Sigmoid colon (tissue), 6 donors: ENCODE measurements at regions not wholly inside any gene's neighbourhood (a gene's known extent, or its start where the extent isn't known, plus 50 kb on each side); places are given as distances from the start of the nearest gene placed in this dataset.

Source experiments
- DNase-seq: peaks from one replicate; pipeline ENCODE4 v3.0.0-alpha.2; 2019
- H3K27ac ChIP-seq, 4 donors: fragments of 200-600 bp; sonication (generic); one replicate each; pipeline ENCODE4 v1.5.1; 2016 to 2019; ENCODE audit warnings: mild to moderate bottlenecking in 1 of 4
- H3K27me3 ChIP-seq, 3 donors: fragments of 200-600 bp; sonication (generic); one replicate each; pipeline ENCODE4 v1.5.1; 2019; ENCODE audit warnings: mild to moderate bottlenecking in 1 of 3
- H3K36me3 ChIP-seq, 4 donors: fragments of 200-600 bp; sonication (generic); one replicate each; pipeline ENCODE4 v1.5.1; 2016 to 2019
- H3K4me1 ChIP-seq, 4 donors: fragments of 200-600 bp; sonication (generic); one replicate each; pipeline ENCODE4 v1.5.1; 2017 to 2019
- H3K4me3 ChIP-seq, 4 donors: fragments of 200-600 bp; sonication (generic); one replicate each; pipeline ENCODE4 v1.5.1; 2017 to 2019; ENCODE audit warnings: mild to moderate bottlenecking in 2 of 4, moderate library complexity in 1 of 4
- H3K9me3 ChIP-seq, 4 donors: fragments of 200-600 bp in 3 of 4; sonication (generic) in 3 of 4; one replicate each; pipeline versions ENCODE4 v1.5.1 to v1.6.1; 2013 to 2019
- EP300 ChIP-seq, 4 donors: sonication (generic); formaldehyde crosslinking; IDR thresholded peaks; one replicate each; pipeline ENCODE4 v1.6.1; 2017; ENCODE audit warnings: antibody characterized with exemption in 4 of 4
- POLR2A ChIP-seq, 2 donors: fragments of 450-650 bp; IDR thresholded peaks; one replicate each; pipeline ENCODE4 v1.6.1; 2016; ENCODE audit warnings: antibody characterized with exemption in 2 of 2, mild to moderate bottlenecking in 2 of 2, moderate library complexity in 2 of 2
- POLR2AphosphoS5 ChIP-seq, 4 donors: sonication (generic); formaldehyde crosslinking; IDR thresholded peaks; one replicate each; pipeline ENCODE4 v1.6.1; 2017; ENCODE audit warnings: antibody characterized with exemption in 4 of 4
- WGBS, 2 donors: extraction: QIAGEN DNeasy Blood & Tissue Kit; methylation state at CpG; one replicate each; pipeline ENCODE4 v1.1.7; 2013; 5-methylcytosine and 5-hydroxymethylcytosine counted together
- intact Hi-C: fragments of 100-400 bp; cut with DNase I; formaldehyde crosslinking; loops from one replicate; pipeline ENCODE4 v1.15.1; 2023
- TF ChIP-seq, protein P1 (sequence below), 4 experiments: fragments of 450-650 bp in 3 of 4; fragments of 200-600 bp in 1 of 4; IDR thresholded peaks; one replicate each; pipeline ENCODE4 v1.5.1; 2016 to 2019; ENCODE audit warnings: antibody characterized with exemption in 4 of 4, mild to moderate bottlenecking in 3 of 4, moderate library complexity in 2 of 4
- donor health status: healthy with polysubstance abuse.
- donor health status: healthy.

DNA sequence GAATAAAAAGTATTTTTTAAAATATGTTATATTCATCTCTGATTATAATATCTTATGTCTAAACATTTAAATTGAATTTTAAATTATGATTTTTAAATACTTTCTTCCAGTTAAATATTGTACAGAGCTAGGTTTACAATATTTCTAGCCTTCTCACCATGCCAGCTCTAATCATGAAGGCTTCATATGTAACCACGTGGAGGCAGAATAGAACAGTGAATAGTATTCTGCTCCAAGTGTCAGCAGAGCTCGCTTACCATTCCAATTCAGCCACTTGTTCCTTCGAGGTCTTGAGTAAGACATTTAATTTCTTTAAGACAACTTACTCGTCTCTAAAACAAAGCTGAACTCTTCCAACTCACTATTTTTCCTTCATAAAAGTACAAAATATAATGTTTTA is 871.8 kb downstream of the SUCLG1 start:
- no peaks in the 10 kb centered on the region for H3K27me3 ChIP-seq
- 72 to 83% methylated on average over 4 of the region's 4 CpGs for WGBS, 2 donors
- no peaks in the 10 kb centered on the region for H3K36me3 ChIP-seq
- H3K4me3 ChIP-seq: no peak overlapping the region
- TF ChIP-seq EP300 (IDR thresholded peaks at IDR 0.05) (no peak), POLR2AphosphoS5 (IDR thresholded peaks at IDR 0.05) (no peak), POLR2A (IDR thresholded peaks at IDR 0.05) (no peak)
- no peaks in the 10 kb centered on the region for H3K9me3 ChIP-seq
- intact Hi-C loops: no loop called here
- no peak for DNase-seq
- H3K27ac ChIP-seq: no peak overlapping the region
- H3K4me1 ChIP-seq: no peaks in the 10 kb centered on the region

DNA sequence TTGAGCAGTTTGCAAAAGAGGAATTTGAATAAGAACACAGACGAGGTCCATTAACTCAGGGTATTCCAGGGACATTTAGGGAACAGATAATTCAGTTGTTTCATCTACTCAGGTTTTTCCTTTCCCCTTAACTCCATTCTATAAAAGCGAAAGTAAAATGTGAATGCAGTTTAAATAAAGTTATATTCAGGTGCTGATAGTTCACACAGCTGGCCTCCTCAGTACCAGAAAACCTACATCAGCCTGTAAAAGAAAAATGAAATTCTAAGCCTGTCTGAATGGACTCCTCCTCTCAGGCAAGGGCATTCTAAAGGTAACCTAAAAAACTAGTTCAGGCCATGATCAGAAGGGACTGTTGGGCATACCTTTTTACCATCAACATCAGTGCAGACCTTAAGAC is 873.8 kb downstream of the SUCLG1 start:
- 78 to 85% methylated on average over 2 of the region's 2 CpGs for WGBS, 2 donors
- no peaks in the 10 kb centered on the region for H3K4me1 ChIP-seq
- intact Hi-C loops: no loop called here
- no peaks in the 10 kb centered on the region for H3K9me3 ChIP-seq
- H3K4me3 ChIP-seq: no peak overlapping the region
- H3K27ac ChIP-seq: no peak overlapping the region
- H3K27me3 ChIP-seq: no peaks in the 10 kb centered on the region
- TF ChIP-seq POLR2A (IDR thresholded peaks at IDR 0.05) (no peak), POLR2AphosphoS5 (IDR thresholded peaks at IDR 0.05) (no peak), EP300 (IDR thresholded peaks at IDR 0.05) (no peak)
- TF ChIP-seq, protein P1, sequence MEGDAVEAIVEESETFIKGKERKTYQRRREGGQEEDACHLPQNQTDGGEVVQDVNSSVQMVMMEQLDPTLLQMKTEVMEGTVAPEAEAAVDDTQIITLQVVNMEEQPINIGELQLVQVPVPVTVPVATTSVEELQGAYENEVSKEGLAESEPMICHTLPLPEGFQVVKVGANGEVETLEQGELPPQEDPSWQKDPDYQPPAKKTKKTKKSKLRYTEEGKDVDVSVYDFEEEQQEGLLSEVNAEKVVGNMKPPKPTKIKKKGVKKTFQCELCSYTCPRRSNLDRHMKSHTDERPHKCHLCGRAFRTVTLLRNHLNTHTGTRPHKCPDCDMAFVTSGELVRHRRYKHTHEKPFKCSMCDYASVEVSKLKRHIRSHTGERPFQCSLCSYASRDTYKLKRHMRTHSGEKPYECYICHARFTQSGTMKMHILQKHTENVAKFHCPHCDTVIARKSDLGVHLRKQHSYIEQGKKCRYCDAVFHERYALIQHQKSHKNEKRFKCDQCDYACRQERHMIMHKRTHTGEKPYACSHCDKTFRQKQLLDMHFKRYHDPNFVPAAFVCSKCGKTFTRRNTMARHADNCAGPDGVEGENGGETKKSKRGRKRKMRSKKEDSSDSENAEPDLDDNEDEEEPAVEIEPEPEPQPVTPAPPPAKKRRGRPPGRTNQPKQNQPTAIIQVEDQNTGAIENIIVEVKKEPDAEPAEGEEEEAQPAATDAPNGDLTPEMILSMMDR (IDR thresholded peaks at IDR 0.05): no peak
- no peak for DNase-seq
- no peaks in the 10 kb centered on the region for H3K36me3 ChIP-seq

DNA sequence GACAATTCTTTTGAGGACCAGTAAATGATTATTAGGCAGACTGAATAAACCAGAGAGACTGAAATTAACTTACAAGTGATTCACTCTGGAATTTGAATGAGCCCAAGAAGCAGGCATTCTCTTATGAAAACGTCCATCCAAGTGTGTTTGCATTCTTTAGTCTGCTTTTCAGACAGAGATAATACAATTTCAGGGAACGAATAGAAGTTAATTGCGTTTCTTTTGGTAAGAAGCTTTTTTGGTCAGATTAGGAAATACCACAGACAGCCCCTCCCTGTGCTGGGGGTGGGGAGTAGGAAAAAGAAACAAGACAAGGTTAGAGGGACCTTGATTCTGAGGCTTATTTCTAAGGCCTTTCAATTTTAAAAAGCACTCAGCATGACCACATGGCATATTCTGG is 874.4 kb downstream of the SUCLG1 start:
- TF ChIP-seq EP300 (IDR thresholded peaks at IDR 0.05) (no peak), POLR2AphosphoS5 (IDR thresholded peaks at IDR 0.05) (no peak), POLR2A (IDR thresholded peaks at IDR 0.05) (no peak)
- TF ChIP-seq, protein P1 (IDR thresholded peaks at IDR 0.05): no peak
- H3K4me1 ChIP-seq: no peaks in the 10 kb centered on the region
- no peak overlapping the region for H3K4me3 ChIP-seq
- WGBS, 2 donors: 60 to 72% methylated on average over 3 of the region's 3 CpGs
- no peak overlapping the region for H3K27ac ChIP-seq
- intact Hi-C loops: no loop called here
- no peak for DNase-seq
- H3K27me3 ChIP-seq: no peaks in the 10 kb centered on the region
- H3K9me3 ChIP-seq: no peaks in the 10 kb centered on the region
- H3K36me3 ChIP-seq: no peaks in the 10 kb centered on the region

DNA sequence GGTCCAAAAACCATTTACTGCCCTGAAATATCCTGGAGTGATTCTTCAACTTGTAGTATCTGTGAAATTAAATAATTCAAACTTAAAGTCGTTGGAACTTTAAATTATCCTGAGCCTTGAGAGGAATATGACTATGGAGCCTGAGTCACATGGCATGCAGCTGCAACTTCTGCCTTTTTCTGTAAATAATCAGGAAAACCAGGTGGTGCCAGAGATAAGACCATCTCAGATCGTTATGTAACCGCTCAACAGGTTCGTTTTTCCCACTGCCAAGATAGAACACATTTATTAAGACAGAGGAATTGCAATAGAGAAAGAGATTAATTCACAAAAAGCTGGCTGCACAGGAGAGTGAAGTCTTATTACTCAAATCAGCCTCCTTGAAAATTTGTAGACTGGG is 876.5 kb downstream of the SUCLG1 start:
- Histone ChIP-seq H3K27ac (no peak overlapping the region), H3K27me3 (no peaks in the 10 kb centered on the region), H3K9me3 (no peaks in the 10 kb centered on the region), H3K4me1 (no peaks in the 10 kb centered on the region), H3K4me3 (no peak overlapping the region), H3K36me3 (no peaks in the 10 kb centered on the region)
- no peak for DNase-seq
- TF ChIP-seq EP300 (IDR thresholded peaks at IDR 0.05): no peak
- TF ChIP-seq POLR2AphosphoS5 (IDR thresholded peaks at IDR 0.05): no peak
- no peak for TF ChIP-seq POLR2A (IDR thresholded peaks at IDR 0.05)
- TF ChIP-seq, protein P1 (IDR thresholded peaks at IDR 0.05): no peak
- intact Hi-C loops: no loop called here
- 32 to 39% methylated on average over 4 of the region's 4 CpGs for WGBS, 2 donors

DNA sequence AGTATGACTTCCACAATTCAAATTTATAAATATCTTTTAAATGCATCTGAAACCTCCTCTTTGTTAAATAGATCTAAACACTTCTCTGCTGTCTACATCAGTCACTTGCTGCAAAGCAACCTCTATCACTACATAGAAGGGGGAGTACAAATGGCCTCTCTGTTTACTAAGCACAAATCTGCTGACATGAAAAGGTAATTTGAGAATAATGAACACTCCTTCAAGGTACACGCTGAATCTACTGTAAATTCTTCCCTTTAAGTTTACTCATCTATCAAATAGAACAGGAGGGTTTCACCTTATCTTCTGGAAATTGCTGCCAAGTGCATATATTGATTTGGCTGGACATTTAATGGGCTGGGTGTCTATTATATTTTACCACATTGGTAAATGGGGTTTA is 879.6 kb downstream of the SUCLG1 start:
- Histone ChIP-seq H3K4me1 (no peaks in the 10 kb centered on the region), H3K4me3 (no peak overlapping the region), H3K36me3 (no peaks in the 10 kb centered on the region), H3K27ac (no peak overlapping the region), H3K9me3 (no peaks in the 10 kb centered on the region), H3K27me3 (no peaks in the 10 kb centered on the region)
- no peak for DNase-seq
- 7 to 45% methylated on average over 1 of the region's 1 CpG for WGBS, 2 donors
- TF ChIP-seq, protein P1 (IDR thresholded peaks at IDR 0.05): no peak
- TF ChIP-seq POLR2A (IDR thresholded peaks at IDR 0.05) (no peak), POLR2AphosphoS5 (IDR thresholded peaks at IDR 0.05) (no peak), EP300 (IDR thresholded peaks at IDR 0.05) (no peak)
- intact Hi-C loops: no loop called here
